Activated CD4-positive, alpha-beta T cell treated with anti-CD3 and anti-CD28 coated beads, Interleukin-2, amount 50 U/mL, for 24 hours (primary cell): ENCODE measurements at regions not wholly inside any gene's neighbourhood (a gene's known extent, or its start where the extent isn't known, plus 50 kb on each side); places are given as distances from the start of the nearest gene placed in this dataset.
"Not testable (repeated sequence)": the region's sequence is repeated elsewhere in the genome, so short reads cannot be mapped to it uniquely, and the experiment has no call there.

ENCODE experiments used
- DNase-seq, 2 donors: peaks; one replicate each; pipeline ENCODE4 v3.0.0-alpha.2; 2020; ENCODE audit warnings: low read depth in 1 of 2, low spot score in 1 of 2

DNA sequence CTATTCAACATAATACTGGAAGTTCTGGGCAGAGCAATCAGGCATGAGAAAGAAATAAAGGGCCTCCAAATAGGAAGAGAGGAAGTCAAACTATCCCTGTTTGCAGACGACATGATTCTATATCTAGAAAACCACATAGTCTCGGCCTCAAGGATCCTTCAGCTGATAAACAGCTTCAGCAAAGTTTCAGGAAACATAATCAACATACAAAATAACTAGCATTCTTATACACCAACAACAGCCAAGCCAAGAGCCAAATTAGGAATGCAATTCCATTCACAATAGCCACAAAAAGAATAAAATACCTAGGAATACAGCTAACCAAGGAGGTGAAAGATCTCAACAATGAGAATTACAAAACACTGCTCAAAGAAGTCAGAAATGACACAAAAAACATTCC, 287.8 kb upstream of the NCAM1 start:
- not testable (repeated sequence) for DNase-seq

DNA sequence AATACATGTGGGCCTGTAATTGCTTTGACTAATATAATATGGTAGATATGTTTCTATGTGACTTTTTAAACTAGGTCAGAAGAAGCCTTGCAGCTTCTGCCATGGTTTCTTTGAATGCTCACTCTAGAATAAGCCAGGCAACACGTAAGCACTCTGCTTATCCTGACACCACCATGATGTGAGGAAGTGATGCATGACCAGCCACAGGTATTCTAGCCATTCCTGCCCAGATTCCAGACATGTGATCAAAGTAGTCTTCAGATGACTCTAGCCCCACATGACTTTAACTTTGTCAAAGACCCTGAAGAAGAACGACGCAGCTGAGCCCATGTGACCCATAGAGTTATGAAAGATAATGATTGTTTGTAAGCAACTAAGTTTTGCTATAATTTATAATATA, 276.1 kb upstream of the NCAM1 start:
- no peak for DNase-seq

DNA sequence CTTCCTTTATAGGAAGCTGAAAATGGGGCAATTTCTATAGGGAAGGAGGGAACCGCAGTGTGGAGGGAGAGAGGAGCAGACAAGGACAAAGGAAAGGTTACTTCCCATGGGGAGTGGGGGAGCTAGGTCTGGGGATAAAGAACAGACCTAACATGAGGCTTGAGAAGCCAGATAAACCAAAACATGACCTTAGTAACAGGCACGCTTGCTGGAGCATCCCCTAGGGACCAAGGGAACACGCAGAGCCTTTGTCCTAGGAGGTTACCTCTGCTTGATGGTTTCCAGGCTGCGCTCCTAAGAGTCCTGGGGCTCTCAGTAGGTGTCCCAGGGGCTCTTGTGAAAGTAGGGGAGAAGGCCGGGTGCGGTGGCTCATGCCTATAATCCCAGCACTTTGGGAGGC, 271.4 kb upstream of the NCAM1 start:
- DNase-seq = no peak

DNA sequence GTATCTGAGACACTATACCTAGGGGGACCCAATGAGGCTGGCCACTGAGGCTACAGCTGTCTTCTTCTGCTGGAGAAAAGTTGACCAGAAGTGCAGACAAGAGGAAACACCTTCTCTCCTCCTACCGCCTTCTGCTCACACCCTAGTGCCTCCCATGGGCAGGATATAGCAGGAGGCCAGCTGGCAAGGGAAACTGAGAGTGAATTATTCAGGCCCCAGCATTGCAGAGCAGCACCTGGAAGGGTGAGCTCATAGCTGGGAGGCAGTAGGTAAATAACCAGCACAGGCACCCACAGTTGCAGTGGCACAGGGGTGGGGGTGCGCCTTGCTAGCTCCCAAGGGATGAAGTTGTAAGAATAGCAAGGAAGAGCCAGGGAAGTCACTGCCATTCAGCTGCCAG, 267.4 kb upstream of the NCAM1 start:
- DNase-seq = no peak

DNA sequence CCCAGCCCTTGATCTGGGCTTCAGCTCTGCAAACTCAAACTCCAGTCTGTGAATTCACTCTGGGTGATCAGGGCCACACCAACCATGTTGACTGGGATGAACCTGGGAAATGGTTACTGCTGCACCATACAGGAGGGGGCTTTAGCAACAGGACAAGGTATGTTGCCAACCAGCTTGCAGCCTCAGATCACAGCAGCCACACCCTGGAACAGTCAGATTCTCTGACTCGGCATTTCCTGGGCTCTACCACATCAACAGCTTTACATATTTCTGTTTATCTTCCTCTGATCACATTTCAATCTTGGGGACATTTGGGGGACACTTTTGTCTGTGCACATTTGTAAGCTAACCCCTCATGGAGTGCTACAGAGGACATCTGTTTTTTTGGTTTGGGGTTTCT, 267.0 kb upstream of the NCAM1 start:
- no peak for DNase-seq

DNA sequence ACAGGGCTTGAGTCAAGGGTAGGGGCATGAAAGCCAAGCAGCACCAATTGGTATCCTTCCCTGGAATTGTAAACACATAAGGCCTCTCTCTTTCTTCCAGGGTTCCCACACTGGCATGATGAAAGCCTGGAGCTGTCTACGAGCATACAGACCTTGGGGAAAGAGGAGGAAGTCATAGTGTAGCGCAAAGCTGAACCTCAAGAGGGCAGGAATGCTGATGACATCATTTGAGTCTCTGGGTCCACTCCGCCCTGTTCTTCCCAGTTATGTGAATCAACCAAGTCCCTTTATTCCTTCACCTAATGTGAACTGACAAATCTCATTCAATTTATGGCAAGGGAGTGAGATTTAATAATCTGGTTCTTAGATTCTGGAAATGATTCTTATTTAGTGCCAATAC, 266.4 kb upstream of the NCAM1 start:
- no peak for DNase-seq

DNA sequence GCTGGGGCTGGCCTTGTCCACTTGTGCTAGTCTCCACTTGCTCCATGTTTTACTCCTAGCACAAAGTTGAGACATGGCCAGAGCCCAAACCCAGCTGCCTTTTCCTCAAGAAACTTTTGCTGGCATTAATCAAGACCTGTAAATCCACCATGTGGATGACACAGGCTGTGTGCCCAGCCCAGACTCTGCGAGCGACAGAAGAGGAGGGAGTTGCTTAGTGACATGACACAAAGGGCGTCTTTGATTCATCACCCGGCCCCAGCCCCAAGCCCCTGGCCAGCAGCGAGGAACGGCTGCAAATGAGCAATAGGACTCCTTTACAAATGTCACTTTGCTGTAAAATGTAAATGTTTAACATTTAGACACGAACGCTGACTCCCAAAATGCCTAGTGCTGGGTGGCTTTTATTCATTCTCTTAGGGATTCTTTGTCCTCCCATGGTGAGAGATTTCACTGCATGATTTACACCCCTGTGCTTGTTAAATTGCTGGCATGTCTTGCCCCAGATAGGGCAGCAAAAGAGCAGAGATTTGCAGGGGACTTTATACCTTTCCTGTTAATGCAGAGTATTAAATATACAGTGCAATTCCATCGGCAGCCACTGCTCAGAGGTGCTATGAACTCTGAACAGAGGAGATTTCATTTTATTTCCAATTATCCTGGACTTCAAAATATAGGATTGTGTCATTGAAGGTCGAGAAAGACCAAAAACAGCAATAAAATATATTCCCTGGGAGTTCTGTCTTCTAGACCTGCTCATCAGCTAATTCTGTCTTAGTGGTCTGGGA, 263.6 kb upstream of the NCAM1 start:
- DNase-seq = no peak

DNA sequence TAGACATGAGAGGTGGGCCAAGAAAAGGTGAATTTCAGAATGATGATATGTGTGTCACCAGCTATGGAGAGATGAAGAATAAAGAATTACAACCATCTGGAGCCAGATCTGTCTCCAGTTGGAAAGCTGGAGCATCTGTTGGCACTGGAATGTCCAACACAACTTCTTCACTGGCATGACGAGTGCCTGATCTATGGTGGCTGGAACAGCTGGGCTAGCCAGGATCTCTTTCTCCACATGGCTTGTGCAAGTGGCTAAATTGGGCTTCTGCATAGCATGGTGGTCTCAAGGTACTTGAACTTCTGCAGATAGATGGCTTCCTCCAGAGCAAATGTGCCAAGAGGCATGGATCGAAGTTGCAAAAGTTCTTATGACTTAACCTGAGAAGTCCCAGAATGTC, 256.1 kb upstream of the NCAM1 start:
- DNase-seq = no peak

DNA sequence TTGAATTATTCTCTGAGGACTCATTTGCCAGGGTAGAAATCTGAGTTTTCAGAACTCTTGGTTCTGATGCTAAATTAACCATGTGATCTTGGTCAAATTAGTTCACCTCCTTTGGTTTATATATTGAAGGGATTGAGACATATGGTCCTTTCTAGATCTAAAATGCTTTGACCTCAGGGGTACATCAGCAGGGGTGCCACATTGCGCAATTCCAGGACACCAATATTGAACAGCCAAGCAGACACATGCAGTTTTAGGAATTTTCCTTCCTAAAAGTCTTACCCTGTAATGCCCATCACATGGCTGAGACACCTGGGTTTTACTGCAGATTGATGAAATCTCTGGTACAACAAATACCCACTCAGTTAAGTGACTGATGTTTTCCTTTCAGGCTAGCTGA, 254.4 kb upstream of the NCAM1 start:
- no peak for DNase-seq

DNA sequence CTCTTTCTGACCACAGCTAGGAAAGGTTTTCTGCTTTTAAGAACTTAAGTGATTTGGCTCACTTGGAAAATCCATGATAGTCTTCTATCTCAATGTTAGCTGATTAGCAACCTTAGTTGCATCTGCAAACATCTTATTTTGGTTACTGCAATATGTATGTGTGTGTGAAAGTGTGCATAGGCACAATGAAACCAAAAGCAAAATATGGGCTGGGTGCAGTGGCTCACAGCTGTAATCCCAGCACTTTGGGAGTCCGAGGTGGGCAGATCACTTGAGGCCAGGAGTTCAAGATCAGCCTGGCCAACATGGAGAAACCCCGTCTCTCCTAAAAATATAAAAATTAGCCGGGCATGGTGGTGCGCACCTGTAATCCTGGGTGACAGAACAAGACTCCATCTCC, 246.9 kb upstream of the NCAM1 start:
- DNase-seq = not testable (repeated sequence)

DNA sequence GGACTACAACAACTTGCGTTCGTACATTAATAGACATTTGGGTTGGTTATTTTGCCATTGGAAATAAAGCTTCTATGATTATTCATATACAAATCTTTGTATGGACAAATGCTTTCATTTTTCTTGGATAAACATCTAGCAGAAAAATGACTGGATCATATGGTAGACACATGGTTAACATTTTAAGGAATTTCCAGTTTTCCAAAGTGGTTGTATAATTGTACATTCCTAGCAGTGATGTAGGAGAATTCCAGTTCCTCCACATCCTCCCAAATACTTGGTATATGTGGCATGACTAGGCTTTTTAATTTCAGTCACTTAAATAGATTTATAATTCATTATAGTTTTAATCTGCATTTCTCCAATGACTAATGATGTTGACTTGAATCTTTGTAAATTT, 246.2 kb upstream of the NCAM1 start:
- DNase-seq = no peak

DNA sequence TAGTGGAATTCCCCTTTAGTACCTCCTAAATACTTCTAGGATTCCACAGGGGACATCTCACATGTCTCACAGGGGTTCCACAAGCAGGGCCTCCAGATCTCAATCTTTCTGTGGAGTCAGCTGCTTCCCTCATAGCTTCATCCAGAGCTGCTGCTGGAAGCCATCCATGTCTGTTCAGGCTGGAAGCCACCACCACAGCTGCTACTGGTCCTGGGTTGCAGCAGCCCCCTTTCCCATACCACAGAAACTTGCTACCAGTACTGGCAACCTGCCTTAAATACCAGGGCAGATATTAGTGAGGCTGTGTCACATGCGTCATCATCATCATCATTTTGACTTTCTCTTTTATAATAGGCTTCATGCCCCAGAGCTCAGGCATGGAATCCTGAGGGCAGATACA, 242.7 kb upstream of the NCAM1 start:
- no peak for DNase-seq

DNA sequence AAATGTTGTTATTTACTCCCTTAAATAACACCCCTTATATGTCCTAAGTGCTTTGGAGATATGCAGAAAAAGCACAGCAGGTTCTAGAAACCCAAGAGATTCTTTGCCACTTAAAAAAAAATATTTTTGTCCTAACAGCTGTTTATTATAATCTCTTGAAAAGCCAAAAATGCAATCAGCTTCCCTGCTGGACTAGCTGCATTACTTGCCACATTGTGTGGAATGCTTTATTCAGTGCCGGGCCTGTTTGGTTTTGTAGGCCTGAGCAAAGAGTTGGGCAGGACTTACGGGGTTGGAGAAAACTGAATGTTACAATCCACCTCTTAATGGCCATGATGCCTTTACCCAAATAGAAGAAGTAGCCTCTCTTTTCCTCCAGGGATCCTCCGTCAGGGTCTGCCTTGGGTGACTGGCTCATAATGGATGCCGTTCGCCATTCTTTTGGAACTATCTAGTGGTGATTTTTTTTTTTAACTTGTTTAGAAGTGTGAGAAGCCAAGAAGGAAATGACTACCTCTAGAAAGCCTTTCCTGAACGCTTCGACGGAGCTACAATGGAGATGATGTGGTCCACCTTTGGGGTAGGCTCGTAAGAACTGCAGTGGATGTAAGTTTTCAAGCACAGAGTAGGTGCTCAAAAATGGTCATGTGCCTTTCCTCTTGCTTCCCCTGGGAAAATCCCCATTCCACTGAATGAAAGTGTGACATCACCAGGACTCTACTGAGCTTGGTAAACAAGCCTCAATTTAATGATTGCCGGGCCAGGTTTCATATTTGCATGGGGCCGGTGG, 241.3 kb upstream of the NCAM1 start:
- no peak for DNase-seq

DNA sequence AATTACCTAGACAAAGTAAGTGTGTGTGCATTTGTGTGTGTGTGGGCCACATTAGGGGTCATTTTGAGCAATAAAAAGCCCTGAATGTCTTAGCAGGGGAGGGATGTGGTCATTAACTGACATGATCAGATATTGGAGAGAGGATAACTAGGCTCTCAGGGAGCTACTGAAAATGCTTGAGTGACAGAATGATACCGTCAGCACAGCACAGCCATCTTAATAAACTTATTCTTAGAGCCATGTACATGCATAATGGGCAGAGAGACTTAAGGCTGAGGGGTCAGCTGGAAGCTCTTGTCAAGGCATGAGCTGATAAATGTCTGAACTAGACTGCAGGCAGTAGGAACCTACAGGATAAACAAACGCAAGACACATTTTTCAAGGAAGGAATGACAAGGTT, 239.1 kb upstream of the NCAM1 start:
- no peak for DNase-seq

DNA sequence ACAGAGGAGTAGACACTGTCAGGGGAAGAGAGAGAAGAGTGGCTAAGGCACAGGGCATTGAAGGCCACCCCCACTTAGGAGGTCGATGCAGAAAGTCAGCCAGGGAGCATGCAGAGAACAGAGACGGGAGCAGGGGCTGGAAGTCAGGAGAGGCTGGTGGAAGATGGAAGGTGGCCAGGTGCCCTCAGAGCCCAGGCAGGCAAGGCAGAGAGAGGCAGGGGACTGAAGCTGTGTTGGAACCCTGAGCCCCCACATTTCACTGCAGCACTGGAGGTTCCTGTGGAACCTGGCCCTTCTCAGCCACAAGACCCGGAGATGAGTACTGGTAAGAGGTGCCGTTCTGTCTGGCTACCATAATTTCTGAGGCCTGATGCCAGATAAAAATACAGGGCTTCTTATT, 238.3 kb upstream of the NCAM1 start:
- DNase-seq = no peak

DNA sequence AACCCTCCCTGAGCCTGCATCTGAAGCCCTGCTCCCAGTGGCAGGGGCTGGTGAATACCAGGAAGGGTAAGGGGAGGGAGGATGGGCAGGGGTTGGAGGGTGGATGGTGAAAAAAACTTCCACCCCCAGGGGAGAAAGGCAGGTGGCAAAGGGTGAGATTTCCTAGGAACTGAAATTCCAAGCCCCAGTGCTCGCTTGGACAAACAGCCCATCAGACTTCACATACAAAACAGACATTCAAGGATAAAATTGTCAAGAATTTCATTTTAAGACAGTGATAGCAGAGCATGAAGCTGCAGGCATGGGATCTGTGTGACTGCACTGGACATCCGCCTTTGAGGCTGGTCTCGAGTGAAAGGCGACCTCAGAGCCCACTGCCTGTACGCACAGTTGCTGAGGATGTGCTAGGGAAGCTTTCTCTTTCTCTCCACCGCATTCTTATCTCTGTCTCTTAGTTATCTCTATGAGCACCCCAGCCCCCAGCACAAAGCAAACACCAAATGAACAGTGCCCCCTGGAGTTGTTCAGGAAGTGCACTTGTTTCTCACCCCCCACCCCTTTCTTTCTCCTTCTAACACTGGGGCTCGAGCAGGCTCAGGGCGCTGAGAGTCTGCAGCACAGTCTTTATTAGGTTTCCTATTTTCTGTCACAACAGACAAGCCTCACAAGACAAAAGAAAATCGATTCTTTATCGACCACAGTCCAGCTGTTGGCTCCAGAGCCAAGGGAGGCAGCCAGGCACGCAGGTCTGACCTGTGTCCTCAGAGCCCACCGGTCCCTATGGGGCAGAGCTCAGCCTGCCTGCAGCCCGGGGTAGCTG, 237.3 kb upstream of the NCAM1 start:
- DNase-seq = no peak

DNA sequence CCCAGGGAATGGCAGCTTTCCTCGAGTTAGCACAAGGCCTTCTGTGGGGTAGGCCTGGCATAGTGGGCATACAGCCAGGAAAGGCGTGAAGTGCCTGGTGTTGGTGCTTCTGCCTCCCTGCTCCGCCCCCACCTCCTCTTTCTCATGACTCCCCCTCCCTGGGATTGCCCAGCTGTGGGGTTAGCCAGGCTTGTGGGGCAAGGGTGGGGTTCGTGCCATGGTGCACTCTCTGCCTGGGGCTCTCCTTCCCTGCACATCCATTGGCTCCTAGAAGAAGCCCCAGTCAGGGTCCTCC, 236.8 kb upstream of the NCAM1 start:
- no peak for DNase-seq

DNA sequence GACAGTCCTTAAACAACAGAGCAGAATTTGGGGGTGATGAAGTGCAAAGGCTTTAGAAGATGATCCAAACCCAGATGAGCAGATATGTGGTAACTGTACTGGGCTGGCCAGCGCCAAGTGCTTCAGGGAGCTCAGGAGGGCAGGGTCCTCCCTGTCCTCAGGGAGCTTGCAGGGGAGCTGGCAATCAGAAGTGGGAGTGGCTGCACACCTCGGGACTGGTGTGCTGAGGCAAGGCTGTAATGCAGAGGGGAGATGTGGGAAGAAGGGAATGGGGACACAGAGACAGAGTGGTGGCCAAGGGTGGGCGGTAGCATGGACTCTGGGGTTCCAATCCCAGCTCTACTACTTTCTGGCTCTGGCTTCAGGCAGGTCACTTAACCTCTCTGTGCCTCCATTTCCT, 235.6 kb upstream of the NCAM1 start:
- DNase-seq = no peak

DNA sequence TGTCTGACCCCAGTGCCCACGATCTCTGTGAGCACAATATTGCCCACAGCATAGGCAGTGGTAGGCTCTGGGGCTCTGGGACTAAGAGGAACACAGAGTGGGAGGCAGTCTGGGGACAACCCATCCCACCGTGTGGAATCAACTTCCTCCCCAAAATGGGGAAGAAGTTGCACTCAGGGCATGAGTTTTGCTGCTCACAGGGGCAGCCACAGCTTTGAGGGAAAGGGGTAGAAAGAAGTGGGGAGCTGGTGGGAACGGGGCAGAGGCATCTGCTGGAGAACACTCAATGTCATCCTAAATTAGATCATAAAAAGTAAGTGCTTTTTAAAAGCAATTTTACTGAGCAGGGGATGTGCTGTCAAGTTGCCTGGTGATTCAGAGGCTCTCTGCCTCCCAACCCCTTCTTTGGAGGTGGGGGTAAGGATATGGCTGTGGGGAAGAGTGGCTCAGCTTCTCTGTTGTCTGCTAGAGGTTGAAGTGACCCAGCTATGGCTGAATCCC, 233.8 kb upstream of the NCAM1 start:
- DNase-seq = no peak

DNA sequence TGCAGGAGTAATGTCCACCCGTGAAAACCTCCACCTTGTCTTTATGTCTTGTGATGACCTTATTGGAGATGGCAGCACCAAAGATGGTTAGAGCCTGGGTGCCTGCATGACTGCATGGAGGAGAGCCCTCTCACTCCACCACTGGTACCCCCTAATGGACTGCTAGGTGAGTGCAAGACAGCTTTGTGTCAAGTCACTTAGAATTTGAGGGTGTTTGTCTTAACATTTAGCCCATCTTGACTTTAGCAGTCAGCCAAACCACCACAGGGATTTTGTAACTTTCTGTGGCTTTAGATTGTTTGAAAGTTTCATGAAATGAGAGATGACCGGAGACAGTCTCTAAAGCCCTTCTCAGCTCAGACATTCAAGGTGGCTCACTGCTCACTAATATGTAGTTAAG, 232.9 kb upstream of the NCAM1 start:
- no peak for DNase-seq

DNA sequence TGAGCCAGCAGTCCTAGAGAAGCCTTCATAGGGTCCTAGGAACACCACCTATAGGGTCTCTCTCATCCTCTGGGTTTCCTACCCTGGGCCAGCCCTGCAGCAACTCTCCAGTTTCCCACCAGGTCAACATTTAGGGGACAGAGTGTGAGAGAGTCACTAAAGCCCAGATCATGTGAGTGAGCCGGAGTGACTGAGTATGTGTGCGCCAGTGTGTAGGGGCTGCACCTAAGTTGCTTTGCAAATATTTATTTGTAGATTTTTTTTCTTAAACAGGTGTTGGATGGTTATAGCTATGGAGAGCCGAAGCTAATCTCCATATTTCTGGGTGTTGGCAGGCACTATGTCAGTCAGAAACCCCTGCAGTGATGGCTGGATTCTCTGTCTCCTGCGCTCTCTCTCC, 232.5 kb upstream of the NCAM1 start:
- no peak for DNase-seq

DNA sequence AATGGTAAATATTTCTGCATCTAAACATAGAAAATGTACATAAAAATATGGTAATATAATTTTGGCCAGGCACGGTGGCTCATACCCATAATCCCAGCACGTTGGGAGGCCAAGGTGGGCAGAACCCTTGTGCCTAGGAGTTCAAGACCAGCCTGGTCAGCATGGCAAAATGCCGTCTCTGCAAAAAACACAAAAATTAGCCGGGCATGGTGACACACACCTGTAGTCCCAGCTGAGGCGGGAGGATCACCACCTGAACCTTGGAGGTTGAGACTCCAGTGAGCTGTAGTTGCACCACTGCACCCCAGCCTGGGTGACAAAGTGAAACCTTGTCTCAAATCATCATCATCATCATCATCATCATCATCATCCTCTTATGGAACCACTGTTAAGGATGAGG, 230.6 kb upstream of the NCAM1 start:
- DNase-seq = no peak
